ENCODE measurements at regions not wholly inside any gene's neighbourhood (a gene's known extent, or its start where the extent isn't known, plus 50 kb on each side); places are given as distances from the start of the nearest gene placed in this dataset.

DNA sequence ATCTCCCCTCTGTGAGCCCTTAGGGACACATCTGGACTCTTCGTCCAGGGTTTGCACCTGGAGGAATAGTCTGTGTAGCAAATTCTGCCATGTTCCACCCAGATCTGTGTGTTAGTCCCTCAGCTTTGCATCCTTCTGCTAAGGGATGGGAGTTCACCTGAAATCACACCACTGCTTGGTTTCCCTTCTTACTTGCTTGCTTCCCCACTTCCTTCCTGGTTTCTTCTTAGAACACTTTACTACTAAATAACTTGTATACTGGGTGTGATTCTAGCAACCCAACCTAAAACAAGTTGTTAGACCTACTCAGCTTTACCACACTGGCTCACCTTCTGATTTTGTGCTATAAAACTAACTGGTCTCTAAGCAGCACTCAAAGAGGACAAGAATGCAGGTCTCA lies 202.6 kb upstream of the MAP3K1 start (continued):
- TF ChIP-seq ZBTB40 (IDR thresholded peaks at IDR 0.05) (no peak), ZBTB40 (CRISPR knock-in tag; IDR thresholded peaks at IDR 0.05) (no peak)

- CTCF ChIA-PET (ENCODE audit: low intra/inter-chr PET ratio): no interaction called here
These were observed 203.0 kb upstream of the MAP3K1 start for GRCh38 chr5:56612353-56612752.

More at GRCh38 chr5:56612353-56612752, 203.0 kb upstream of the MAP3K1 start:
- WGBS (ENCODE audit: insufficient coverage, low coverage, missing lambda C conversion rate): 0% methylated on average over 2 of the region's 2 CpGs
- Histone ChIP-seq H3K4me3 (no peak overlapping the region), H3K9me3 (replicated peaks; ENCODE audit: control insufficient read depth, insufficient read depth, low read depth, low read length) (no peaks in the 10 kb centered on the region), H4K20me1 (replicated peaks; ENCODE audit: control insufficient read depth, insufficient read depth, low read length) (no peaks in the 10 kb centered on the region), H3K4me1 (replicated peaks in 1 of 2; ENCODE audit: control insufficient read depth in 2 of 2, insufficient read depth in 2 of 2, low read length in 2 of 2) (no peaks in the 10 kb centered on the region), H2AFZ (ENCODE audit: low read depth, low read length) (no peak overlapping the region), H3K4me2 (ENCODE audit: insufficient read depth, low read length) (no peak overlapping the region), H3K27me3 (ENCODE audit: control insufficient read depth in 2 of 2, insufficient read depth in 2 of 2, low read length in 2 of 2) (peaks cover 1 to 8% of the 10 kb centered on the region in 2 experiments; a peak in 1 of 5 replicates), H3K27ac (ENCODE audit: extremely low read depth, low read depth, low read length) (no peak overlapping the region), H3K9ac (ENCODE audit: insufficient read depth in 1 of 2, low read depth in 2 of 2, low read length in 2 of 2) (no peak overlapping the region), H3K36me3 (ENCODE audit: control insufficient read depth, insufficient read depth, low read length) (no peaks in the 10 kb centered on the region), H3K9me1 (ENCODE audit: control insufficient read depth, insufficient read depth, low read length) (no peaks in the 10 kb centered on the region), H3K79me2 (ENCODE audit: control insufficient read depth, insufficient read depth, low read length) (no peaks in the 10 kb centered on the region)
- DNase-seq (ENCODE audit: extremely low read depth in 1 of 4, low spot score in 3 of 4) (no peak), ATAC-seq (no peak), FAIRE-seq (no peak)
- POLR2A ChIA-PET: no interaction called here
- no peak for TF ChIP-seq U2AF2 (optimal IDR thresholded peaks at IDR 0.05; ENCODE audit: low read depth, low read length)
- TF ChIP-seq ZNF584 (CRISPR knock-in tag; IDR thresholded peaks at IDR 0.05; ENCODE audit: low read depth): no peak
- TF ChIP-seq SIX5 (IDR thresholded peaks at IDR 0.05; ENCODE audit: borderline replicate concordance in 1 of 2, insufficient read depth in 1 of 2, low read depth in 1 of 2, low read length in 2 of 2): no peak
- no peak for TF ChIP-seq NR3C1 (CRISPR knock-in tag; IDR thresholded peaks at IDR 0.05)
- intact Hi-C loops (cut with micrococcal nuclease): no loop called here
- no TSS peak for BruUV-seq (replicated peaks)
- in situ Hi-C loops (cut with MboI): no loop called here

Measured in K562 (cell line).